OCI-LY3 (cell line): ENCODE measurements at regions not wholly inside any gene's neighbourhood (a gene's known extent, or its start where the extent isn't known, plus 50 kb on each side); places are given as distances from the start of the nearest gene placed in this dataset.

Source experiments
- H2AFZ ChIP-seq: fragments of 200-600, 300-600 bp; shearing (Covaris generic); 2 replicates; pipeline ENCODE4 v1.6.0; 2014; ENCODE audit warnings: antibody characterized with exemption, low read depth, low read length
- H3K27ac ChIP-seq: fragments of 200-600, 300-600 bp; sonication (generic); 2 replicates; pipeline ENCODE4 v1.5.1; 2014; ENCODE audit warnings: mild to moderate bottlenecking, low read length, moderate library complexity, mixed read lengths
- H3K27me3 ChIP-seq: fragments of 200-600, 300-600 bp; sonication (generic); 2 replicates; pipeline ENCODE4 v1.6.1; 2014; ENCODE audit warnings: low read depth, low read length, mixed read lengths
- H3K36me3 ChIP-seq: fragments of 200-600, 300-600 bp; sonication (generic); replicated peaks from 2 replicates; pipeline ENCODE3; 2014; ENCODE audit warnings: low read depth, low read length, mixed read lengths
- H3K4me1 ChIP-seq: fragments of 300-600, 200-600 bp; sonication (generic); 2 replicates; pipeline ENCODE4 v1.6.1; 2014; ENCODE audit warnings: low read length, mixed read lengths
- H3K4me2 ChIP-seq: fragments of 200-600, 300-600 bp; sonication (generic); 2 replicates; pipeline ENCODE4 v1.6.1; 2014; ENCODE audit warnings: low read length, mixed read lengths
- H3K4me3 ChIP-seq: fragments of 300-600, 200-600 bp; sonication (generic); 2 replicates; pipeline ENCODE4 v1.5.1; 2014; ENCODE audit warnings: antibody characterized with exemption, mild to moderate bottlenecking, low read length, moderate library complexity
- H3K79me2 ChIP-seq: fragments of 300-600, 200-600 bp; shearing (Covaris generic); 2 replicates; pipeline ENCODE4 v1.6.1; 2014; ENCODE audit warnings: mild to moderate bottlenecking, low read length, mixed read lengths
- H3K9ac ChIP-seq: fragments of 300-600, 200-600 bp; shearing (Covaris generic); 2 replicates; pipeline ENCODE4 v1.6.0; 2014; ENCODE audit warnings: mild to moderate bottlenecking, low read length, moderate library complexity
- H3K9me3 ChIP-seq: fragments of 200-600, 300-600 bp; shearing (Covaris generic); 2 replicates; pipeline ENCODE4 v1.6.1; 2014; ENCODE audit warnings: low read length, mixed read lengths; ENCODE audit not compliant: insufficient read depth
- H4K20me1 ChIP-seq: fragments of 200-600, 300-600 bp; sonication (generic); 2 replicates; pipeline ENCODE4 v1.6.1; 2016; ENCODE audit warnings: low read length, mixed read lengths; ENCODE audit not compliant: insufficient read depth
- EZH2phosphoT487 ChIP-seq: fragments of 200-600 bp; shearing (Covaris generic); IDR thresholded peaks from 2 replicates; pipeline ENCODE4 v1.6.1; 2018; ENCODE audit warnings: antibody characterized with exemption, mixed run types, low read depth
- TF ChIP-seq, protein P1 (sequence below): fragments of 200-600, 300-600 bp; sonication (generic); IDR thresholded peaks from 2 replicates; pipeline ENCODE4 v1.5.1; 2014; ENCODE audit warnings: antibody characterized with exemption, low read length, low read depth

DNA sequence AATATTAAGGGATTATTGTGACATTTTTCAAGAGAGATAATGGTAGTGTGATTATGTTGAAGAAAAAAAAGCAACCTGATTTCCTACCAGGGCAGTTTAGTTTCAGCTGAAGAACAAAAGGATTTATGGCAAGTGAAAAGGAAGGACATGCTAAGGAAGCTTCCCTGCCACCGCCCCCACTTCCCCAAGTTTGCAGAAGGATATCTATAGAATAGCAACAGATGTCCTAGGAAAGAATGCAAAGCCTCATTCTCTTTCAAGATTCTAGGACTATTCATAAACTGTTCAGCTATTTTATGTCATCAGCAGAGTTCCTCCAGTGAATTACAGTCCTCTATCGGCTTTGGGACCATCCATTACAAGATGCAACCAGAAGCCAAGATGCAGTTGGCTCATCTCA is 160.8 kb downstream of the SATB1 start:
- no peaks in the 10 kb centered on the region for H3K36me3 ChIP-seq
- H3K27me3 ChIP-seq: peaks cover 10% of the 10 kb centered on the region; the same call in 1 of the 2 replicates
- TF ChIP-seq, protein P1, sequence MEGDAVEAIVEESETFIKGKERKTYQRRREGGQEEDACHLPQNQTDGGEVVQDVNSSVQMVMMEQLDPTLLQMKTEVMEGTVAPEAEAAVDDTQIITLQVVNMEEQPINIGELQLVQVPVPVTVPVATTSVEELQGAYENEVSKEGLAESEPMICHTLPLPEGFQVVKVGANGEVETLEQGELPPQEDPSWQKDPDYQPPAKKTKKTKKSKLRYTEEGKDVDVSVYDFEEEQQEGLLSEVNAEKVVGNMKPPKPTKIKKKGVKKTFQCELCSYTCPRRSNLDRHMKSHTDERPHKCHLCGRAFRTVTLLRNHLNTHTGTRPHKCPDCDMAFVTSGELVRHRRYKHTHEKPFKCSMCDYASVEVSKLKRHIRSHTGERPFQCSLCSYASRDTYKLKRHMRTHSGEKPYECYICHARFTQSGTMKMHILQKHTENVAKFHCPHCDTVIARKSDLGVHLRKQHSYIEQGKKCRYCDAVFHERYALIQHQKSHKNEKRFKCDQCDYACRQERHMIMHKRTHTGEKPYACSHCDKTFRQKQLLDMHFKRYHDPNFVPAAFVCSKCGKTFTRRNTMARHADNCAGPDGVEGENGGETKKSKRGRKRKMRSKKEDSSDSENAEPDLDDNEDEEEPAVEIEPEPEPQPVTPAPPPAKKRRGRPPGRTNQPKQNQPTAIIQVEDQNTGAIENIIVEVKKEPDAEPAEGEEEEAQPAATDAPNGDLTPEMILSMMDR: no peak
- TF ChIP-seq EZH2phosphoT487: no peak
- no peak overlapping the region for H3K4me3 ChIP-seq
- H4K20me1 ChIP-seq: no peaks in the 10 kb centered on the region
- H2AFZ ChIP-seq: no peak overlapping the region
- H3K4me1 ChIP-seq: no peaks in the 10 kb centered on the region; the same call in 1 of the 2 replicates
- H3K9ac ChIP-seq: no peak overlapping the region
- H3K27ac ChIP-seq: no peak overlapping the region
- H3K4me2 ChIP-seq: no peak overlapping the region
- H3K79me2 ChIP-seq: no peaks in the 10 kb centered on the region
- H3K9me3 ChIP-seq: no peaks in the 10 kb centered on the region

GRCh38 chr3:18258492-18258891 is 166.6 kb downstream of the SATB1 start:
- Histone ChIP-seq H3K4me1 (peaks cover 10% of the 10 kb centered on the region), H3K79me2 (no peaks in the 10 kb centered on the region), H4K20me1 (no peaks in the 10 kb centered on the region), H3K9ac (no peak overlapping the region), H3K27me3 (no peaks in the 10 kb centered on the region), H3K27ac (no peak overlapping the region), H3K9me3 (no peaks in the 10 kb centered on the region), H2AFZ (no peak overlapping the region), H3K4me3 (peak overlapping the region; percentile 10), H3K36me3 (no peaks in the 10 kb centered on the region), H3K4me2 (peak overlapping the region; percentile 34)
- no peak for TF ChIP-seq EZH2phosphoT487

GRCh38 chr3:18252578-18252977 is 172.6 kb downstream of the SATB1 start:
- TF ChIP-seq, protein P1: no peak
- no peak for TF ChIP-seq EZH2phosphoT487
- Histone ChIP-seq H3K4me3 (peak overlapping the region; percentile 18), H3K36me3 (no peaks in the 10 kb centered on the region), H3K9me3 (no peaks in the 10 kb centered on the region), H3K79me2 (no peaks in the 10 kb centered on the region), H3K27ac (peak overlapping the region; percentile 55), H4K20me1 (no peaks in the 10 kb centered on the region), H3K9ac (peak overlapping the region; percentile 31; the same call in 1 of the 2 replicates), H3K4me2 (peak overlapping the region; percentile 59), H2AFZ (peak overlapping the region; percentile 58; the same call in 1 of the 2 replicates), H3K4me1 (peaks cover 16% of the 10 kb centered on the region), H3K27me3 (no peaks in the 10 kb centered on the region)

- no peak for TF ChIP-seq EZH2phosphoT487
- TF ChIP-seq, protein P1: no peak
- Histone ChIP-seq H4K20me1 (no peaks in the 10 kb centered on the region), H3K4me3 (no peak overlapping the region), H3K36me3 (no peaks in the 10 kb centered on the region), H3K79me2 (no peaks in the 10 kb centered on the region), H3K4me1 (peaks cover 28% of the 10 kb centered on the region), H3K9ac (no peak overlapping the region), H3K9me3 (no peaks in the 10 kb centered on the region), H3K4me2 (no peak overlapping the region), H3K27me3 (no peaks in the 10 kb centered on the region), H2AFZ (no peak overlapping the region), H3K27ac (no peak overlapping the region)
Measured at GRCh38 chr3:18250991-18251390, 174.1 kb downstream of the SATB1 start.

- no peak overlapping the region for H3K27ac ChIP-seq
- H3K79me2 ChIP-seq: no peaks in the 10 kb centered on the region
- no peaks in the 10 kb centered on the region for H3K9me3 ChIP-seq
- peaks cover 10% of the 10 kb centered on the region for H3K27me3 ChIP-seq
- H2AFZ ChIP-seq: no peak overlapping the region
- TF ChIP-seq, protein P1: no peak
- no peak for TF ChIP-seq EZH2phosphoT487
- peaks cover 32% of the 10 kb centered on the region for H3K4me1 ChIP-seq
- H3K9ac ChIP-seq: no peak overlapping the region
- no peak overlapping the region for H3K4me2 ChIP-seq
- no peak overlapping the region for H3K4me3 ChIP-seq
- no peaks in the 10 kb centered on the region for H3K36me3 ChIP-seq
- no peaks in the 10 kb centered on the region for H4K20me1 ChIP-seq
Measured at GRCh38 chr3:18249126-18249525, 176.0 kb downstream of the SATB1 start.
